Liver (tissue), 8 donors: ENCODE measurements at regions not wholly inside any gene's neighbourhood (a gene's known extent, or its start where the extent isn't known, plus 50 kb on each side); places are given as distances from the start of the nearest gene placed in this dataset.

ENCODE experiments used
- DNase-seq: peaks from one replicate; pipeline ENCODE4 v3.0.0-alpha.2; 2017; ENCODE audit warnings: low spot score
- H3K27ac ChIP-seq, 2 donors: one replicate each; pipeline ENCODE4 v1.7.0; 2013; ENCODE audit warnings: inconsistent platforms in 2 of 2, low read length in 2 of 2, control low read depth in 1 of 2, low read depth in 1 of 2, mild to moderate bottlenecking in 1 of 2
- H3K27me3 ChIP-seq, 4 donors: one replicate each; pipeline versions ENCODE4 v1.6.1 to v1.7.0; 2013; ENCODE audit warnings: low read length in 3 of 4, inconsistent platforms in 1 of 4, mild to moderate bottlenecking in 1 of 4, moderate library complexity in 1 of 4; ENCODE audit not compliant: control insufficient read depth in 4 of 4, insufficient read depth in 4 of 4
- H3K36me3 ChIP-seq, 4 donors: one replicate each; pipeline versions ENCODE4 v1.6.1 to v1.7.0; 2013; ENCODE audit warnings: low read length in 3 of 4, mild to moderate bottlenecking in 3 of 4, low read depth in 1 of 4, moderate library complexity in 1 of 4; ENCODE audit not compliant: control insufficient read depth in 4 of 4, insufficient read depth in 3 of 4
- H3K4me1 ChIP-seq, 4 donors: one replicate each; pipeline versions ENCODE4 v1.6.1 to v1.7.0; 2013; ENCODE audit warnings: low read length in 3 of 4, mild to moderate bottlenecking in 3 of 4, moderate library complexity in 1 of 4; ENCODE audit not compliant: control insufficient read depth in 4 of 4, insufficient read depth in 4 of 4
- H3K4me3 ChIP-seq, 3 donors: one replicate each; pipeline versions ENCODE4 v1.6.1 to v1.7.0; 2013; ENCODE audit warnings: low read length in 3 of 3, control low read depth in 1 of 3, low read depth in 1 of 3, mild to moderate bottlenecking in 1 of 3
- H3K9ac ChIP-seq, 2 donors: one replicate each; pipeline ENCODE4 v1.7.0; 2013; ENCODE audit warnings: low read length in 2 of 2, mild to moderate bottlenecking in 2 of 2, moderate library complexity in 2 of 2, control low read depth in 1 of 2, low read depth in 1 of 2
- H3K9me3 ChIP-seq, 4 donors: one replicate each; pipeline versions ENCODE4 v1.6.1 to v1.7.0; 2013; ENCODE audit warnings: low read length in 3 of 4; ENCODE audit not compliant: control insufficient read depth in 4 of 4
- EGR1 ChIP-seq, 2 donors: IDR thresholded peaks; 2 replicates each; pipeline ENCODE4 v1.6.1; 2016 to 2018; ENCODE audit warnings: antibody characterized with exemption in 2 of 2, low read depth in 2 of 2
- FOXA2 ChIP-seq: IDR thresholded peaks from 2 replicates; pipeline ENCODE4 v1.6.1; 2016; ENCODE audit warnings: antibody characterized with exemption
- GABPA ChIP-seq, 2 donors: IDR thresholded peaks in 1 of 2; conservative IDR thresholded peaks in 1 of 2; 2 replicates each; pipeline ENCODE4 v1.6.1; 2016; ENCODE audit warnings: antibody characterized with exemption in 2 of 2, mild to moderate bottlenecking in 1 of 2, moderate library complexity in 1 of 2
- HNF4A ChIP-seq, 2 donors: conservative IDR thresholded peaks; 2 replicates each; pipeline ENCODE4 v1.6.1; 2016; ENCODE audit warnings: antibody characterized with exemption in 2 of 2, mild to moderate bottlenecking in 2 of 2
- HNF4G ChIP-seq: IDR thresholded peaks from 2 replicates; pipeline ENCODE4 v1.6.1; 2016; ENCODE audit warnings: antibody characterized with exemption
- JUND ChIP-seq, 2 donors: IDR thresholded peaks; 2 replicates each; pipeline ENCODE4 v1.6.1; 2016; ENCODE audit warnings: antibody characterized with exemption in 2 of 2
- NR2F2 ChIP-seq: IDR thresholded peaks from 2 replicates; pipeline ENCODE4 v1.6.1; 2016; ENCODE audit warnings: antibody characterized with exemption
- RXRA ChIP-seq, 2 donors: IDR thresholded peaks; 2 replicates each; pipeline ENCODE4 v1.6.1; 2017 to 2018; ENCODE audit warnings: antibody characterized with exemption in 2 of 2, mild to moderate bottlenecking in 1 of 2
- SP1 ChIP-seq: IDR thresholded peaks from 2 replicates; pipeline ENCODE4 v1.6.1; 2018; ENCODE audit warnings: antibody characterized with exemption, mild to moderate bottlenecking
- TAF1 ChIP-seq: conservative IDR thresholded peaks from 2 replicates; pipeline ENCODE4 v1.6.1; 2016; ENCODE audit warnings: antibody characterized with exemption, mild to moderate bottlenecking
- YY1 ChIP-seq: IDR thresholded peaks from 2 replicates; pipeline ENCODE4 v1.6.1; 2016; ENCODE audit warnings: antibody characterized with exemption, mild to moderate bottlenecking
- WGBS: extraction: QIAGEN DNeasy Blood & Tissue Kit; methylation state at CpG from one replicate; pipeline ENCODE4 v1.1.7; 2013; 5-methylcytosine and 5-hydroxymethylcytosine counted together
- TF ChIP-seq, protein P1 (sequence below): IDR thresholded peaks from 2 replicates; pipeline ENCODE4 v1.6.1; 2016; ENCODE audit warnings: antibody characterized with exemption
- TF ChIP-seq, protein P2 (sequence below): fragments of 150-350 bp; IDR thresholded peaks from 2 replicates; pipeline ENCODE4 v1.5.1; 2017; ENCODE audit warnings: improper control_type of control experiment, low read depth, low read length; ENCODE audit not compliant: missing input control
- TF ChIP-seq, protein P3 (sequence below): IDR thresholded peaks from 2 replicates; pipeline ENCODE4 v1.6.1; 2016; ENCODE audit warnings: antibody characterized with exemption, mild to moderate bottlenecking
- TF ChIP-seq, protein P4 (sequence below): IDR thresholded peaks from 2 replicates; pipeline ENCODE4 v1.6.1; 2016; ENCODE audit warnings: antibody characterized with exemption
- TF ChIP-seq, protein P5 (sequence below): IDR thresholded peaks from 2 replicates; pipeline ENCODE4 v1.6.1; 2016; ENCODE audit warnings: antibody characterized with exemption
- donor health status: healthy.
- donor health status: healthy.
- donor health status: healthy.
- donor health status: healthy.
- donor health status: healthy.

DNA sequence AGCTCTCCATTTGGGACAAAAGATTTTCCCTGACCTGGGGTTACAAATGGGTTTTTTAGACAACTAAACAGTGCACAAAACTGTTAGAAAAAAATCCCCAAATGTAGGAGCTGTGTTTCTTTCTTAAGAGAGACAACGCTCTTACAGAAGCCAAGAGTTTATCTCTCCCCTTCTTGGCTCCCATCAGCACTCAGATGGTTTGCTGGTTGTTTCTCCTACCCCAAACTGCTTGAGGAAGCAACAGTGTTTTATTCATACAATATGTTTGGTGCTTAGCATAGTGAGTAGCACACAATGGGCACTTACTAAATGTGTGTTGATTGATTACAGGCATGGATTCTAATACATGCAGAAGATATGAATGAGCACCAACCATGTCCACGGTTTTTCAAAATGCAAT lies 209.5 kb upstream of the ANO5 start:
- WGBS, result 74% methylated on average over 2 of the region's 2 CpGs
- no peaks in the 10 kb centered on the region for H3K9me3 ChIP-seq
- H3K36me3 ChIP-seq, result no peaks in the 10 kb centered on the region
- no peak overlapping the region for H3K27ac ChIP-seq
- DNase-seq, result no peak
- TF ChIP-seq SP1 (no peak), NR2F2 (no peak), TAF1 (no peak), FOXA2 (no peak), HNF4A (conservative IDR thresholded peaks at IDR 0.05) (no peak)
- TF ChIP-seq, protein P1, sequence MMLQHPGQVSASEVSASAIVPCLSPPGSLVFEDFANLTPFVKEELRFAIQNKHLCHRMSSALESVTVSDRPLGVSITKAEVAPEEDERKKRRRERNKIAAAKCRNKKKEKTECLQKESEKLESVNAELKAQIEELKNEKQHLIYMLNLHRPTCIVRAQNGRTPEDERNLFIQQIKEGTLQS, result no peak
- TF ChIP-seq, protein P2, sequence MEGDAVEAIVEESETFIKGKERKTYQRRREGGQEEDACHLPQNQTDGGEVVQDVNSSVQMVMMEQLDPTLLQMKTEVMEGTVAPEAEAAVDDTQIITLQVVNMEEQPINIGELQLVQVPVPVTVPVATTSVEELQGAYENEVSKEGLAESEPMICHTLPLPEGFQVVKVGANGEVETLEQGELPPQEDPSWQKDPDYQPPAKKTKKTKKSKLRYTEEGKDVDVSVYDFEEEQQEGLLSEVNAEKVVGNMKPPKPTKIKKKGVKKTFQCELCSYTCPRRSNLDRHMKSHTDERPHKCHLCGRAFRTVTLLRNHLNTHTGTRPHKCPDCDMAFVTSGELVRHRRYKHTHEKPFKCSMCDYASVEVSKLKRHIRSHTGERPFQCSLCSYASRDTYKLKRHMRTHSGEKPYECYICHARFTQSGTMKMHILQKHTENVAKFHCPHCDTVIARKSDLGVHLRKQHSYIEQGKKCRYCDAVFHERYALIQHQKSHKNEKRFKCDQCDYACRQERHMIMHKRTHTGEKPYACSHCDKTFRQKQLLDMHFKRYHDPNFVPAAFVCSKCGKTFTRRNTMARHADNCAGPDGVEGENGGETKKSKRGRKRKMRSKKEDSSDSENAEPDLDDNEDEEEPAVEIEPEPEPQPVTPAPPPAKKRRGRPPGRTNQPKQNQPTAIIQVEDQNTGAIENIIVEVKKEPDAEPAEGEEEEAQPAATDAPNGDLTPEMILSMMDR, result no peak
- no peaks in the 10 kb centered on the region for H3K27me3 ChIP-seq
- H3K4me1 ChIP-seq, result no peaks in the 10 kb centered on the region
- no peak overlapping the region for H3K4me3 ChIP-seq
- H3K9ac ChIP-seq, result no peak overlapping the region

DNA sequence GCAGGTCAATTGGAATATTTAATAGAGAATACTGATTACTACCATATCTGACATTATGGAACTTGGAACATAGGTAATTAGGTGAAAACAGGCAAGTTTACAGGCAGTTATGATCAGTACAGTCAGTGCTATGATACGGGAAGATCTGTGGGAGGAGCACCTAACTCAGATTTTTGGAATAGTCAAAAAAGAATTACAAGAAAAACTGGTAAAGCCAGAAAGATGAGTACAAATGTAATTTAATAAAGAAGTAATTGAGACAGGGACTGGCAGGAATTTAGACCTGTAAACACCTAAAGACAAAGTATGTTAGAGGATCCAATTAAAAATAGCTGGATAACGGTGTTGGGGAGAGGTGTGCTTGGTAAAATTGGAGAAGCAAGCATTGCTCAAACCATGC lies 206.5 kb upstream of the ANO5 start:
- Histone ChIP-seq H3K9me3 (no peaks in the 10 kb centered on the region), H3K27ac (no peak overlapping the region), H3K27me3 (no peaks in the 10 kb centered on the region), H3K9ac (no peak overlapping the region), H3K4me1 (no peaks in the 10 kb centered on the region), H3K36me3 (no peaks in the 10 kb centered on the region), H3K4me3 (no peak overlapping the region)
- DNase-seq, result no peak
- 83% methylated on average over 2 of the region's 2 CpGs for WGBS
- TF ChIP-seq TAF1 (no peak), EGR1 (IDR thresholded peaks at IDR 0.05; ENCODE audit: low read depth in 2 of 2) (no peak), HNF4A (conservative IDR thresholded peaks at IDR 0.05) (no peak), JUND (IDR thresholded peaks at IDR 0.05) (no peak), FOXA2 (no peak), RXRA (IDR thresholded peaks at IDR 0.05) (no peak), GABPA (IDR thresholded peaks at IDR 0.05 in 1 of 2, conservative IDR thresholded peaks at IDR 0.05 in 1 of 2) (no peak), HNF4G (no peak)
- TF ChIP-seq, protein P3, sequence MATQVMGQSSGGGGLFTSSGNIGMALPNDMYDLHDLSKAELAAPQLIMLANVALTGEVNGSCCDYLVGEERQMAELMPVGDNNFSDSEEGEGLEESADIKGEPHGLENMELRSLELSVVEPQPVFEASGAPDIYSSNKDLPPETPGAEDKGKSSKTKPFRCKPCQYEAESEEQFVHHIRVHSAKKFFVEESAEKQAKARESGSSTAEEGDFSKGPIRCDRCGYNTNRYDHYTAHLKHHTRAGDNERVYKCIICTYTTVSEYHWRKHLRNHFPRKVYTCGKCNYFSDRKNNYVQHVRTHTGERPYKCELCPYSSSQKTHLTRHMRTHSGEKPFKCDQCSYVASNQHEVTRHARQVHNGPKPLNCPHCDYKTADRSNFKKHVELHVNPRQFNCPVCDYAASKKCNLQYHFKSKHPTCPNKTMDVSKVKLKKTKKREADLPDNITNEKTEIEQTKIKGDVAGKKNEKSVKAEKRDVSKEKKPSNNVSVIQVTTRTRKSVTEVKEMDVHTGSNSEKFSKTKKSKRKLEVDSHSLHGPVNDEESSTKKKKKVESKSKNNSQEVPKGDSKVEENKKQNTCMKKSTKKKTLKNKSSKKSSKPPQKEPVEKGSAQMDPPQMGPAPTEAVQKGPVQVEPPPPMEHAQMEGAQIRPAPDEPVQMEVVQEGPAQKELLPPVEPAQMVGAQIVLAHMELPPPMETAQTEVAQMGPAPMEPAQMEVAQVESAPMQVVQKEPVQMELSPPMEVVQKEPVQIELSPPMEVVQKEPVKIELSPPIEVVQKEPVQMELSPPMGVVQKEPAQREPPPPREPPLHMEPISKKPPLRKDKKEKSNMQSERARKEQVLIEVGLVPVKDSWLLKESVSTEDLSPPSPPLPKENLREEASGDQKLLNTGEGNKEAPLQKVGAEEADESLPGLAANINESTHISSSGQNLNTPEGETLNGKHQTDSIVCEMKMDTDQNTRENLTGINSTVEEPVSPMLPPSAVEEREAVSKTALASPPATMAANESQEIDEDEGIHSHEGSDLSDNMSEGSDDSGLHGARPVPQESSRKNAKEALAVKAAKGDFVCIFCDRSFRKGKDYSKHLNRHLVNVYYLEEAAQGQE, result no peak

DNA sequence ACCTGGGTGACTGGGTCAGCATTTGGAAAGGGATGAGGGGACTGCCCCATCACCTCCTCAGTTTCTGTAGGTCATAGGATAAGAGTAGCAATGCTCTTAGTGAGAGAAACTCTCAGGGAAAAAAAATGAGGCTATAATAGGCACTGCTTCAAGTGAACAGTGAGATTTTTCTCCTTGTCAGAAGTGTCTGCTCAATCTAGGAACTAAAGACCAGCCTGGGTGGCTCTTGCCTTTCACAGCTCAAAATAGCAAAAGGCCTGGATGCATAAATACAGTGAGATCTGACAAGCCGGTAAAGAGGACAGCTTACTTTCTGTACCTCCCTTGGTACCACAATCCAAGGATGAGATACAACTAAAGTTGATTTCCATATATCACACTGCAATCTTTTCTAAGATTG lies 205.6 kb upstream of the ANO5 start:
- no peaks in the 10 kb centered on the region for H3K4me1 ChIP-seq
- H3K36me3 ChIP-seq, result no peaks in the 10 kb centered on the region
- H3K9ac ChIP-seq, result no peak overlapping the region
- H3K27me3 ChIP-seq, result no peaks in the 10 kb centered on the region
- no peak for DNase-seq
- no peak overlapping the region for H3K27ac ChIP-seq
- H3K4me3 ChIP-seq, result no peak overlapping the region
- no peaks in the 10 kb centered on the region for H3K9me3 ChIP-seq
- WGBS, result 88% methylated on average over 1 of the region's 1 CpG
- TF ChIP-seq, protein P4, sequence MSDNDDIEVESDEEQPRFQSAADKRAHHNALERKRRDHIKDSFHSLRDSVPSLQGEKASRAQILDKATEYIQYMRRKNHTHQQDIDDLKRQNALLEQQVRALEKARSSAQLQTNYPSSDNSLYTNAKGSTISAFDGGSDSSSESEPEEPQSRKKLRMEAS, result no peak
- TF ChIP-seq, protein P5, sequence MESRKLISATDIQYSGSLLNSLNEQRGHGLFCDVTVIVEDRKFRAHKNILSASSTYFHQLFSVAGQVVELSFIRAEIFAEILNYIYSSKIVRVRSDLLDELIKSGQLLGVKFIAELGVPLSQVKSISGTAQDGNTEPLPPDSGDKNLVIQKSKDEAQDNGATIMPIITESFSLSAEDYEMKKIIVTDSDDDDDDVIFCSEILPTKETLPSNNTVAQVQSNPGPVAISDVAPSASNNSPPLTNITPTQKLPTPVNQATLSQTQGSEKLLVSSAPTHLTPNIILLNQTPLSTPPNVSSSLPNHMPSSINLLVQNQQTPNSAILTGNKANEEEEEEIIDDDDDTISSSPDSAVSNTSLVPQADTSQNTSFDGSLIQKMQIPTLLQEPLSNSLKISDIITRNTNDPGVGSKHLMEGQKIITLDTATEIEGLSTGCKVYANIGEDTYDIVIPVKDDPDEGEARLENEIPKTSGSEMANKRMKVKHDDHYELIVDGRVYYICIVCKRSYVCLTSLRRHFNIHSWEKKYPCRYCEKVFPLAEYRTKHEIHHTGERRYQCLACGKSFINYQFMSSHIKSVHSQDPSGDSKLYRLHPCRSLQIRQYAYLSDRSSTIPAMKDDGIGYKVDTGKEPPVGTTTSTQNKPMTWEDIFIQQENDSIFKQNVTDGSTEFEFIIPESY, result no peak
- TF ChIP-seq YY1 (no peak), HNF4A (conservative IDR thresholded peaks at IDR 0.05) (no peak), FOXA2 (no peak), HNF4G (no peak), RXRA (IDR thresholded peaks at IDR 0.05) (no peak)
- TF ChIP-seq, protein P2, result no peak
